HG03159 (cell line): ENCODE measurements at regions not wholly inside any gene's neighbourhood (a gene's known extent, or its start where the extent isn't known, plus 50 kb on each side); places are given as distances from the start of the nearest gene placed in this dataset.

ENCODE experiments used
- ATAC-seq: cut with Tn5 transposase; IDR thresholded peaks from one replicate; pipeline ENCODE4 v1.9.1; 2021; ENCODE audit warnings: mild to moderate bottlenecking, moderate library complexity; ENCODE audit not compliant: unreplicated experiment

DNA sequence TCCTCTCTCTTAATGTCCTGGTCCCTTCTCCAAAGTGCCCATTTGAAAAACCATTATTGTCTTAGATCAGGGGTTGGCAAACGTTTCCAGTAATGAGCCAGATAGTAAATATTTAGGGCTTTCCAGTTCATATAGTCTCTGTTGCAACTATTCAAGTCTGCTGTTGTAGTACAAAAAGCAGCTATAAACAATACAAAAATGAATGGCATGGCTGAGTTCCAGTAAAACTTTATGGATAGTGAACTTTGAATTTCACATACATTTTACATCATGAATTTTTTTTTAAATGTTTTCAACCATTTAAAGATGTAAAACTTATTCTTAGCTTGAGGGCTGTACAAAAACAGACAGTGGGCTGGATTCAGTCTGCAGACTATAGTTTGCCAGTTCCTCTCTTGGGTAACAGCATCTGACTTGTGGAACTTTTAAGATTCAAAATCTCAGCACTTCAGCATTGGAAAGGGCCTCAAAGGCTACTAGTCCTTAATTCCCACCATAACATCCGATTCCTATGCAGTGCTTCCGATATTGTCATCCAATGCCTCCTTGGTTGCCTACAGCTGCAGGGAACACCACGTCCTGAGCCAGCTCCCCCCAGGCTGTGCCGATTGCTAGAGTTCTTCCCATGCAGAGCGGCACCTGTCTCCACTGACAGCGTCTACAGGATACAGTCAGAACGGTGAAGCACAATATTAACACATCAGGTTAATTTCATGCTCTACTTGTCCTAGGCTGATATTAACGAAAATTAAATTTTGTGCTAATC, 65.6 kb upstream of the E2F8 start:
- no peak for ATAC-seq

- no peak for ATAC-seq
These were observed 60.6 kb upstream of the E2F8 start for GRCh38 chr11:19301361-19301760.

DNA sequence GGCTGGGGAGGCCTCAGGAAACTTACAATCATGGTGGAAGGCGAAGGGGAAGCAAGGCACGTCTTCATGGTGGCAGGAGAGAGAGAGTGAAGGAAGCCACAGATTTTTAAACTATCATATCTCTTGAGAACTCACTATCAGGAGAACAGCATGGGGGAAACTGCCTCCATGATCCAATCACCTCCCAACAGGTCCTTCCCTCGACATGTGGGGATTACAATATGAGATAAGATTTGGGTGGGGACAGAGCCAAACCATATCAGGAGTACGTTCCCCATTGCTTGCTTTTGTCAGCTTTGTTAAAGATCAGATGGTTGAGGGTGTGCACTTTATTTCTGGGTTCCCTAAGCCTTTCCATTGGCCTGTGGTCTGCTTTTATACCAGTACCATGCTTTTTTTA, 53.7 kb upstream of the E2F8 start:
- ATAC-seq = no peak

GRCh38 chr11:19291064-19291463, 50.3 kb upstream of the E2F8 start:
- ATAC-seq = no peak
